HG03354 (cell line): ENCODE measurements at regions not wholly inside any gene's neighbourhood (a gene's known extent, or its start where the extent isn't known, plus 50 kb on each side); places are given as distances from the start of the nearest gene placed in this dataset.
A peak's percentile ranks its signal among the peaks of the same experiment; 100 is the strongest.

Experiments used
- ATAC-seq: cut with Tn5 transposase; IDR thresholded peaks from one replicate; pipeline ENCODE4 v1.9.1; 2021; ENCODE audit warnings: mild to moderate bottlenecking; ENCODE audit not compliant: unreplicated experiment, poor library complexity, severe bottlenecking

DNA sequence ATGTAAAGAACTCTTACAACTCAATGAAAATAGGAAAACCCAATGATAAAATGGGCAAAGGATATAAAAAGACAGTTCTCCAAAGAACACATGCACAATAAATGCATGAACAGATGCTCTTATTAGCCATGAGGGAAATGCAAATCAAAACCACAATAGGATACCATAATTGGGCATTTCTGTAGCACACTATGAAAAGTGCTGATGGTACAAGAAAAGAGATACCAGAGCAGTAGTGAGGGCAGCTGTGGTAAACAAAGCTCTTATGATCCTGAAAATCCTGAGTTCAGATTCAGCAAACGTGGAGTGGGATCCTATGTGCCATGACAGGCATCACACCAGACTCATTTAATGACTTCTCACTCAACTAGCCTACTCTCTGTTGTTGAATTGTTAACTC lies 96.7 kb upstream of the SLC25A13 start:
- no peak for ATAC-seq

DNA sequence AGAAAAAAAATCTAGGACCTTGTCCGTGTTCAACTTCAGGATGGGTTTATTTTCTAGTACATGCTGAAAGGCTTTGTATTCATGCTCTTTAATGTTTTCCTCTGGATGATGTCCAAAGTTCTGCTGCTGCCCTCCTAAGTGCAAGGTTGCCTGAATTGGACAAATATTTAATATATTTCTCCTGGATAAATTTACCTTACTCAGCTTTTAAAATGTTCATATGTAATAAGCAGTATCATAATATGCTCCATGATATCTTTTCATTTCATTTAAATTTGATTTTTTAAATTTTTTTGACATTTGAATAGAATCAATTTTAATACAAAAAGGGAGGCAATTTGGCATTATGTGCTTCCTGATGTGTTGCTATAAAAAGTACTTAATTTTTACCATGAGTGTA lies 95.9 kb upstream of the SLC25A13 start:
- ATAC-seq = no peak

- no peak for ATAC-seq
These were observed 94.7 kb upstream of the SLC25A13 start for GRCh38 chr7:96416599-96416998.

DNA sequence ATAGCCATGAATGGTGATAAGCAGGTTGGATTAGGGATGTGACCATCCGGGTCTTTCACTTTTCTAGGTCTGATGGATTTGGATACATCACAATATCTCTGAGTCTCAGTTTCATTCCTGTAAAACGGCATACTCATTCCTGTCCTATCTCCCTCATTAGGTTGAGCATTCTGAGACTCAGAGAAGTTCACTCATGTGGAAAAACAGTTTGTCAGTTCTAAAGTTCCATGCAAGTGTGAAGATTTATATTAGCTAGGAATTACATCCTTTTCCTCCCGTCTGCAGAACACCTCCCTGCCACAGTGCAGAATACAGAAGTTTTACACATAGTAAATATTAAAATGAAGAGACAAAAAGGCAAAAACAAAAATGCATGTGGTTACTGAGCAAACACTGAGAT lies 94.2 kb upstream of the SLC25A13 start:
- no peak for ATAC-seq

DNA sequence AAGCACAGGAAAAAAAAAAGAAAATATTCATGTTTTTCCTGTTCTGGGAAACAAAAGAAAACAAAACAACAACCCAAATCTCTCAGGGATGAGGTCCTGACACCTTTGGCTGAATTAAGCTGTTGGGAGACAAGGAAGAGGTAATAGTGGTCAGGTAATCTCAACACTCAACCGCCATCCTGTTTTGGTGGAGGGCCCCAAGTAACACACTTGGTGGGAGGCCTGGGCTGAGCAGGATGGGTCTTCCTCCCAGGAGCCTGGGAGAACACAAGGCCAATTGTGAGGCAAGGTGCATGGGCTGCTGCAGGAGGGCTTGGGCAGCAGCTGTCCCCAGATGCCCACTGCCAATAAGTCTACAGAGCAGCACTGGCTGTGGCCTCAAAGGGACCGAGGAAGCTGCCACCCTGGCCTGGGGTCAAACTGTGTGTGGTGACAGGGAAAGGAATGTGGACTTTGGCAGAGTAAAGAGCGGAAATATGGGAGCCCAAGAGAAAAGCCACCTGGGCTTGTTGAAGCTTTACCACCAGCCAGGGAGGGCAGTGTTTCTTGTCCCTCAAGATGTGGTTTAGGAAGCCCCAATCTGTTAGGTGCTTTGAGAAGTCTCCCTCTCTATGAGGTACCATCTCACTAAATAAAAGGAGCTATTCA lies 93.5 kb upstream of the SLC25A13 start:
- ATAC-seq = no peak

DNA sequence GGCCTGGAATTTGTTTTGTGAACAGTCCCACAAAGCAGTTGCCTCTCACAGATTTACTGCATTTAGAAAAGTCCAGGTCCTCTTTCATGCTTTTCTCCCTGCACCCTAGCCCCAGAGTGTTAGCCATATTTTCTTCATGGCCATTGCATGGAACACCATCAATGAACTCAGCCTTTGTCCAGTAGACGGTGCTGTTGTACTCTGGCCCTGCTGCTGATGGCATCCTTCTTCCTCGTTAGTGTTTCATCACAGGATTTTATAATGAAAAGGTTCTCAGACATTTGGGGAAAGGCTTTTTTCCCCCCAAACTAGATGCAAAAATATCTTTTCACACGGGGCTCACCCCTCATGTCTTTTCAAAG lies 93.0 kb upstream of the SLC25A13 start:
- ATAC-seq = peak; percentile 82

DNA sequence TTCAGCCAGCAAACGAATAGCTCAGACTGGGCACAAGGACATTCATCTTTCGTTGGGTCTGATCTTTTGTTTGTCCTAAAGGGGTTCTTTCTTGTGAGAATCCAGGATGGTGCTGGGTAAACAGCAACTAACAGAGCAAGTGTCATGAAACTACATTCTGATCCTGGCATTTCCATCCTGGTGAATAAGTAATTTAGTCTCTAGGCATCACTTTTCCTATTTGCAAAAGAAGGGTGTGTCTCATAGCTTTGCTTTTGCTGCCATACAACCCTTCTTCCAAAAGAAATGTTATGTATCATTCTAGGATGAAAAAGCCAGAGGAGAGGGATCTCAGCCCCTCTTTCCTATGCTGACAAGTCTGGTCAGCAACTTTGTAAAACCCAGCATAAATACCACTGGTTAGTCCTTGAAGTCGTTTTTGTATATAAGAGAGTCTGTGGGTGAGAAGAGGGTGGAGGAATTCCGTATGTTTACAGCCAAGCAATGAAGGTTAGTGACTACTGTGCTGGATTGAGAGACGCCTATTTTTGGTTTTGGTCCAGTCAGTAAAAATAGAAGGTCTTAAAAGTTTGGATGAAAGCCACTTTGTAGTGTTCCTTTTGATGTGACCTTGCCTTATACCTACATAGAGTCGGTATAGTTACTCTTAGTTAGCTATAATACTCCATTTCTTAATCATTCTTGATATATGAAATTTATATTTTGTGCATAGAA lies 88.4 kb upstream of the SLC25A13 start:
- ATAC-seq = no peak

- no peak for ATAC-seq
These were observed 87.0 kb upstream of the SLC25A13 start for GRCh38 chr7:96408881-96409280.

GRCh38 chr7:96407427-96407826 lies 85.5 kb upstream of the SLC25A13 start:
- ATAC-seq = no peak

DNA sequence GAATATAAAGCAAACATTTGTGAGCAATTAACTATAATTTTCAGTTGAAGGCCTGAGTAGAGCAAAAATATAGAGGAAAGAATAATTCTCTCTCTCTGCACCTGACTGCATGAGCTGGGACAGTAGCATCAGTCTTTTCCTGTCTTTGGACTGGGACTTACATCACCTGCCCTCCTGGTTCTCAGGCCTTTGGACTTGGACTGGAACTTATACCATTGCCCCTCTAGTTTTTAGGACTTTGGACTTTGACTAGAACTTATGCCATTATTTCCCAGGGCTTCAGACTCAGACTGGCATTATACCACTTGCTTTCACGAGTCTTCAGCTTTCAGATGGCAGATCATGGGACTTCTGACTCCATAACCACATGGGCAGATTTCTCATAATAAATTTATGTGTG lies 81.0 kb upstream of the SLC25A13 start:
- no peak for ATAC-seq

- ATAC-seq = no peak
These were observed 79.3 kb upstream of the SLC25A13 start for GRCh38 chr7:96401200-96401599.

DNA sequence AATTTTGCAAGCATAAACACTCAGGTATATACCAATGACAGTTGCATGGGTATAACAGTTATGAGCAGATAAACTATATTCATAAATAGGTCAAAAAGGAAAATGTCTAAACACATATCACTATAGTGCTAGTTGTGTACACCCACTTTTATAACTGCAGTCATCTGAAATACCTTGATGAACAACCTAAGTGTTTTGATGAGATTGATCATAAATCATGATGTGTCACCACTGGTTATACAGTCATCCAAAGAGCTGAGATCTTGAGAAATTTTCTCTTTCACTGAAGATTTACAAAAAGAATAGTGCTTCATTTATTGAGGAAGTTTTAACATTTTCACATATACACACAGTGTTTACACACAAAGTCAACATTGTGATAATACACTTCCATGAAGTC lies 78.6 kb upstream of the SLC25A13 start:
- no peak for ATAC-seq

GRCh38 chr7:96400001-96400400 lies 78.1 kb upstream of the SLC25A13 start:
- no peak for ATAC-seq

- ATAC-seq = no peak
These were observed 76.2 kb upstream of the SLC25A13 start for GRCh38 chr7:96397936-96398598.

- no peak for ATAC-seq
These were observed 66.9 kb upstream of the SLC25A13 start for GRCh38 chr7:96388620-96389383.

DNA sequence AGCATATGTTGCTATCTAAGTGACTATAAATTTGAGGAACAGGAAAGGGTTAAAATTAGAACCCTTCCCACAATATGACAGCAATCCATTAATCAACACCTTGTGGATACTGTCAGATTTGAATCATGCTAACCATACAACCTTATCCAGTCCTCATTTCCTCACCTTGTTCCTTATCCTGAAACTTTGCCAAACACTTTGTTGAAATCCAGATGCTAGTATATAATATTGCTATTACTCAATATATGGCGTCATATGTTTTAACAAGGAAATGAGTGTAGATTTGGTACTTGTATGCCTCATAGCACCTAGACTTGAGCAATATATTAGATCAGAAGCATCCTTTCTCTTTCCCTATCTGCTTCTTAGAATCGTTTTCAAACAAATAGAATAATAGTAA lies 66.3 kb upstream of the SLC25A13 start:
- no peak for ATAC-seq

GRCh38 chr7:96380111-96380512 lies 58.2 kb upstream of the SLC25A13 start:
- no peak for ATAC-seq

DNA sequence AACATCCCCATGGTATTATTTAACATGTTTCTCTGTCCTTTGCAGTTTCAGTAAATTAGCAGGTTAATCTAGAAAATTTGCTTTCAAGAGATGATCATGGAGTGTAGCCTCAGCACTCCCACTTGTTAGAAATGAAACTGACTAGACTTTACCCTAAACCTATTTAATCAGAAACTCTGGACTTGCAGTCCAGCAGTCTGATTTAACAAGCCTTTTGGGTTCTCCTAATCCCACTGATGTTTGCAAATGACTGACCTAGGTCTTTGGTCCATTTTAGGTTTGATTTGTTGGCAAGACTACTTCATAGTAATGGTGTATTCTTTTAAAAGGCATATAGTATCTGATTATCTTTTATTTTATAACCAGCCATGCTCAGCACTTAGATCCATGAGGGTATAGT lies 55.5 kb upstream of the SLC25A13 start:
- no peak for ATAC-seq
